ENCODE measurements at regions not wholly inside any gene's neighbourhood (a gene's known extent, or its start where the extent isn't known, plus 50 kb on each side); places are given as distances from the start of the nearest gene placed in this dataset.

- no peak for TF ChIP-seq CTCF (IDR thresholded peaks at IDR 0.05; ENCODE audit: insufficient read depth, low read depth, low read length, missing control alignments)
- DNase-seq (ENCODE audit: low read depth), result no peak
- H3K4me3 ChIP-seq (ENCODE audit: low read length), result no peak overlapping the region
Measured at GRCh38 chr16:86963600-86964575, 353.3 kb downstream of the C16orf95 start.

GRCh38 chr16:86964796-86965241 is 352.4 kb downstream of the C16orf95 start:
- no peak for DNase-seq (ENCODE audit: low read depth)
- no peak for TF ChIP-seq CTCF (IDR thresholded peaks at IDR 0.05; ENCODE audit: insufficient read depth, low read depth, low read length, missing control alignments)
- no peak overlapping the region for H3K4me3 ChIP-seq (ENCODE audit: low read length)

GRCh38 chr16:86965331-86965730 is 351.9 kb downstream of the C16orf95 start:
- DNase-seq (ENCODE audit: low read depth), result no peak
- TF ChIP-seq CTCF (IDR thresholded peaks at IDR 0.05; ENCODE audit: insufficient read depth, low read depth, low read length, missing control alignments), result no peak
- no peak overlapping the region for H3K4me3 ChIP-seq (ENCODE audit: low read length)

GRCh38 chr16:86965840-86966550 is 351.2 kb downstream of the C16orf95 start:
- no peak for DNase-seq (ENCODE audit: low read depth)
- TF ChIP-seq CTCF (IDR thresholded peaks at IDR 0.05; ENCODE audit: insufficient read depth, low read depth, low read length, missing control alignments), result no peak
- H3K4me3 ChIP-seq (ENCODE audit: low read length), result no peak overlapping the region

GRCh38 chr16:86966777-86967176 is 350.4 kb downstream of the C16orf95 start:
- no peak for DNase-seq (ENCODE audit: low read depth)

GRCh38 chr16:86968866-86969265 is 348.3 kb downstream of the C16orf95 start:
- DNase-seq (ENCODE audit: low read depth), result no peak
- no peak for TF ChIP-seq CTCF (IDR thresholded peaks at IDR 0.05; ENCODE audit: insufficient read depth, low read depth, low read length, missing control alignments)
- H3K4me3 ChIP-seq (ENCODE audit: low read length), result no peak overlapping the region

More at GRCh38 chr16:86966777-86967176, 350.4 kb downstream of the C16orf95 start:
- H3K4me3 ChIP-seq (ENCODE audit: low read length), result no peak overlapping the region
- no peak for TF ChIP-seq CTCF (IDR thresholded peaks at IDR 0.05; ENCODE audit: insufficient read depth, low read depth, low read length, missing control alignments)
